ENCODE measurements at regions not wholly inside any gene's neighbourhood (a gene's known extent, or its start where the extent isn't known, plus 50 kb on each side); places are given as distances from the start of the nearest gene placed in this dataset.

DNA sequence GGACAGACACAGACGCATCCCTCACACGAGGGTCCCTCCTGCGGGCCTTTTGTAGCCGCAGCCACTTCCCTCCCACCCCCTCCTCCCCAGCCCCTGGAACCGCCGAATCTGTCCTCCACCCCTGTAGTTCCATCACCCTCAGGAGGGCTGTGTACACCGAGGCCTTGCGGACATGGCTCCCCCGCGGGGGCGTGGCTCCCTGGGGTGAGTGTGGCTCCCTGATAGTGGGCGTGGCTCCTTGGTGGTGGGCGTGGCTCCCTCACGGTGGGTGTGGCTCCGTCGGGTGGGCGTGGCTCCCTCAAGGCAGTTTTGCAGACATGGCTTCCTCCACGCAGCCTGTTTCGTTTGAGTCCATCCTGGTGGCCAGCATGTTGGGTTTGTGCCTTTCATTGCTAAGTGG is 420.7 kb upstream of the SALL3 start:
- no peak overlapping the region for H3K4me3 ChIP-seq (ENCODE audit: low read length in 2 of 2)
- no peaks in the 10 kb centered on the region for H3K4me1 ChIP-seq (ENCODE audit: control insufficient read depth, insufficient read depth, low read length)
- H3K36me3 ChIP-seq (ENCODE audit: control insufficient read depth in 2 of 2, insufficient read depth in 2 of 2, low read length in 2 of 2), result no peaks in the 10 kb centered on the region
- no peak overlapping the region for H3K27ac ChIP-seq (ENCODE audit: low read length)
- no peak overlapping the region for H3K9ac ChIP-seq (ENCODE audit: low read length in 2 of 2)
- H3K27me3 ChIP-seq (ENCODE audit: control insufficient read depth in 1 of 2, insufficient read depth in 2 of 2, low read length in 2 of 2), result peaks cover 0 to 6% of the 10 kb centered on the region in 2 donors
- H3K9me3 ChIP-seq (ENCODE audit: control insufficient read depth in 2 of 2, low read length in 2 of 2), result peaks cover 0 to 17% of the 10 kb centered on the region in 2 donors

DNA sequence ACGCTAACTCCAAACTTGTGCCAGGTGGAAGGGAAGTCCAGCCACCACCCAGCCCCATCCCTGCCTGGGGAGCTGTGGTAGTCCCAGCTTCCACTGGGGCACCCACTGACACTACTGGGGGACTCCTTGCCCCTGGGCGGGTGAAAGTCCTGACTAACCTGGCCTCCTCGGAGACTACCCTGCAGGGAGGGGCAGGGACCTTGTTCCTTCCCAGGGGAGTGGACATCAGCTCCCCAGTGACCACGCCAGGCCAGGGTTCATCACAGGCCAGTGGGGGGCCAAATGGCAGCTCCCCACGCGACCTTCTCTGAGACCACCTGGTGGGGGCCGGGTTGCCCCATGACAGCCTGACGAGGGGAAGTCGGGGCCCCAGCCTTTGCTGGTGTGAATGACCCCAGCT is 420.0 kb upstream of the SALL3 start:
- Histone ChIP-seq H3K4me3 (ENCODE audit: low read length in 2 of 2) (no peak overlapping the region), H3K9ac (ENCODE audit: low read length in 2 of 2) (no peak overlapping the region), H3K27me3 (ENCODE audit: control insufficient read depth in 1 of 2, insufficient read depth in 2 of 2, low read length in 2 of 2) (peaks cover 0 to 6% of the 10 kb centered on the region in 2 donors), H3K9me3 (ENCODE audit: control insufficient read depth in 2 of 2, low read length in 2 of 2) (peaks cover 0 to 17% of the 10 kb centered on the region in 2 donors), H3K27ac (ENCODE audit: low read length) (no peak overlapping the region), H3K36me3 (ENCODE audit: control insufficient read depth in 2 of 2, insufficient read depth in 2 of 2, low read length in 2 of 2) (no peaks in the 10 kb centered on the region), H3K4me1 (ENCODE audit: control insufficient read depth, insufficient read depth, low read length) (no peaks in the 10 kb centered on the region)

DNA sequence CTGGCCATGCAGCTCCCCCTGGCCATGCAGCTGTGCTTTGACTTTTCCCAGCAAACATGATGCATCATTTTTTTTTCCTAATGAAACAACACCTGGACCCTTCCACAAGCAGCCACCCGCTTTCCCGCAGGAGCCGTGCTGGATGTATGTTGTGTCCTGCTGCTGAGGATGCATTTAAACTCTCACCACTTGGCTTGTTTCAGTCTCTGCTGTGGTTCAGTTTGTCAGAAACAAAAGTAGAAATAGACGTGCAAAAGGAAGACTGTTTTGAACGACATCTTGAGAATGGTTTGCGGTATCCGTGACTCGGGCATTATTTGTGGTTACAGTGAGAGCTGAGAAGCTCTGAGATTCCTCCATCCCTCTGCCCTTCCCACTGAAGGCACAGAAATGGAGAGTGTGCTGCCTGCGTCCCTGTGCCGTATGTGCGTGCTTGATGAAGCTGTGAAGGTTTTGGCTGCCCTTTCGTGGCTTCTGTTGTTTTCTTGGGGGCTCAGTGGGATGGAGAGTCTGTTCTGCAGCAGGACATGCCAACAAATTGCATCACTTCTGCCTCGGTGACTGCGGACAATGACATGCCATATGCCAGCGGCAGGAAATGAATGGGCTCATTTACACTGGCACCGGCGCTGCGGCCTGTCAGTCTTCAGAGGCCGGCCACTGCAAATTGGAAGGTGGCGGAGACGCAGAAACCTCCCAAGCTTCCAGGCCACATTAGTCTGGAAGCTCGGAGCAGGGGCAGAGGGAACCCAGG is 417.7 kb upstream of the SALL3 start:
- Histone ChIP-seq H3K27me3 (ENCODE audit: control insufficient read depth in 1 of 2, insufficient read depth in 2 of 2, low read length in 2 of 2) (peaks cover 0 to 12% of the 10 kb centered on the region in 2 donors), H3K4me1 (ENCODE audit: control insufficient read depth, insufficient read depth, low read length) (no peaks in the 10 kb centered on the region), H3K27ac (ENCODE audit: low read length) (no peak overlapping the region), H3K36me3 (ENCODE audit: control insufficient read depth in 2 of 2, insufficient read depth in 2 of 2, low read length in 2 of 2) (no peaks in the 10 kb centered on the region), H3K9ac (ENCODE audit: low read length in 2 of 2) (no peak overlapping the region), H3K4me3 (ENCODE audit: low read length in 2 of 2) (no peak overlapping the region), H3K9me3 (ENCODE audit: control insufficient read depth in 2 of 2, low read length in 2 of 2) (peaks cover 2 to 10% of the 10 kb centered on the region in 2 donors)

DNA sequence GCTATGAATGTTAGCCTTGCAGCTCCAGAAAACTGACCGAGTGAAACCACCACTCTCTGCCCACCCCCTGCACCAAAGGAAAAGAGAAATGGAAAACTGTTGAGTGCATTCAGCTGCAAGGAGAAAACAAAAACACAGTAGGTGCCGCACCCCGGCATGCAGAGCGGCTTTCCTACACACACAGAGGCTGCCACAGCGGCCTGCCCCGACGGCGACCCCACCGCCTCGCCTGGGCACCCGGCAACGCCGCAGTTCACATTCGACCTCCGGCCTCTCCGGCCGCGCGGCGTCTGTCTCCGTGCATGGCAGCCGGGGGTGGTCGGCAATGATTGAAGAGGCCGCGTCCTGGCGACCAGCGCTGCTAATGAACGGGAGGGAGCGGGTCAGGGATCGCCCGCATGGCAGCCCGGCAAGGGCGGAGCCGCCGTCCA is 417.1 kb upstream of the SALL3 start:
- H3K9ac ChIP-seq (ENCODE audit: low read length in 2 of 2), result no peak overlapping the region
- H3K9me3 ChIP-seq (ENCODE audit: control insufficient read depth in 2 of 2, low read length in 2 of 2), result peaks cover 2 to 12% of the 10 kb centered on the region in 2 donors
- peaks cover 0 to 12% of the 10 kb centered on the region in 2 donors for H3K27me3 ChIP-seq (ENCODE audit: control insufficient read depth in 1 of 2, insufficient read depth in 2 of 2, low read length in 2 of 2)
- no peaks in the 10 kb centered on the region for H3K4me1 ChIP-seq (ENCODE audit: control insufficient read depth, insufficient read depth, low read length)
- no peak overlapping the region for H3K4me3 ChIP-seq (ENCODE audit: low read length in 2 of 2)
- H3K27ac ChIP-seq (ENCODE audit: low read length), result no peak overlapping the region
- H3K36me3 ChIP-seq (ENCODE audit: control insufficient read depth in 2 of 2, insufficient read depth in 2 of 2, low read length in 2 of 2), result no peaks in the 10 kb centered on the region

DNA sequence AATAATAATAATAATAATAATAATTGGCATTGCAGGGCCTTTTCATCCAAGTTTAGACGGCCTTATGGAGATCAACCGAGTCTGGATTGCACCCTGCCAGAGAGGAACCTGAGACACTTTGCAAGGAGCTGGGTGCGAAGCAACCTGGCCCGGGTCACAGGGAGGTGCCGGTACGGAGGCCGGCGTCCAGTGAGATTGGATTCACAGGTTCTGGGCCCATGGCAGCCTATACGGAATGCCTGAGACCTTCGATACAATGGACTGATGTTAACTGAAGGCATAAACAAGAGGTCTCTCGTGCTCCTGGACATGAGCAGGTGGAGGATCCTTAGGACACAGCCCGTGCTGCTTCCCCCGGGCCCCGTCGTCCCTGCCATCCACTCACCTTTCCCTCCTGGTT is 416.5 kb upstream of the SALL3 start:
- Histone ChIP-seq H3K27me3 (ENCODE audit: control insufficient read depth in 1 of 2, insufficient read depth in 2 of 2, low read length in 2 of 2) (peaks cover 0 to 12% of the 10 kb centered on the region in 2 donors), H3K9ac (ENCODE audit: low read length in 2 of 2) (no peak overlapping the region), H3K36me3 (ENCODE audit: control insufficient read depth in 2 of 2, insufficient read depth in 2 of 2, low read length in 2 of 2) (no peaks in the 10 kb centered on the region), H3K4me1 (ENCODE audit: control insufficient read depth, insufficient read depth, low read length) (no peaks in the 10 kb centered on the region), H3K27ac (ENCODE audit: low read length) (no peak overlapping the region), H3K4me3 (ENCODE audit: low read length in 2 of 2) (no peak overlapping the region), H3K9me3 (ENCODE audit: control insufficient read depth in 2 of 2, low read length in 2 of 2) (peaks cover 2 to 8% of the 10 kb centered on the region in 2 donors)

DNA sequence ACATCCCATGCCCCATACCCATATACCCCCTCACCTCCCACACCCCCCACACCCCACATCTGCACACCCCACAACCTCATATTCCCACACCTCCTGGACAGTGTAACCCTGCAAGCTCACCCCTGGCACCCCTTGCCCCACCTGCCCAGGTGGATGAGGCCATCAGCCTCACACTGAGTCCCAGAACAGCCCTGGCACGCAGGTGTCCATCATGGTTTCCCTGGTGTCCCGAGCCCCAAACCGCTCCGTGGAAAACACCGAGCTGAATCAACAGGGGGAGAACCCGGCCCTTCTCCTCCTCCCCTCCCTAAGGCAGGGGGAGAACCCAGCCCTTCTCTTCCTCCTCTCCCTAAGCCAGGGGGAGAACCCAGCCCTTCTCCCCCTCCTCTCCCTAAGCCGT is 415.6 kb upstream of the SALL3 start:
- Histone ChIP-seq H3K9me3 (ENCODE audit: control insufficient read depth in 2 of 2, low read length in 2 of 2) (peaks cover 2 to 3% of the 10 kb centered on the region in 2 donors), H3K27ac (ENCODE audit: low read length) (no peak overlapping the region), H3K4me1 (ENCODE audit: control insufficient read depth, insufficient read depth, low read length) (no peaks in the 10 kb centered on the region), H3K4me3 (ENCODE audit: low read length in 2 of 2) (no peak overlapping the region), H3K27me3 (ENCODE audit: control insufficient read depth in 1 of 2, insufficient read depth in 2 of 2, low read length in 2 of 2) (peaks cover 0 to 12% of the 10 kb centered on the region in 2 donors), H3K9ac (ENCODE audit: low read length in 2 of 2) (no peak overlapping the region), H3K36me3 (ENCODE audit: control insufficient read depth in 2 of 2, insufficient read depth in 2 of 2, low read length in 2 of 2) (no peaks in the 10 kb centered on the region)

DNA sequence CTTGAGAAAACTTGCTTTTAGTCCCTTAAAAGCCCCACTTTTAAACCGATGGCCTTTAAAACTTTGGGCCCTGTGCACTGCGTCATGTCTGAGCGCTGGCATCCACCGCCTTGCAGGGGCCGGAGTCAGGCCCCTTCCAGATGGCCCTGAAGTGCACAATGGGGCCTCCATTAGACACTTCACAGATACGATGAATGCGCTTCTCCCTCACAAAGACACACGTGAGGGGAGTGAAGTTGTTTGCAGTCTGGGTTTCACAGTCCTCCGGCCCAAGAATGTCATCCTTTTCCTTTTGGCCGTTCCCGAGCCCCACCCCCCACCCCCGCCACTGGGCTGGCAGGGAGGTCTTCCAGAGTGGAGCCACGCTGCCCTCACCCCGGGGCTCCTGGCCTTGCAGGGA is 415.1 kb upstream of the SALL3 start:
- Histone ChIP-seq H3K27me3 (ENCODE audit: control insufficient read depth in 1 of 2, insufficient read depth in 2 of 2, low read length in 2 of 2) (peaks cover 0 to 12% of the 10 kb centered on the region in 2 donors), H3K27ac (ENCODE audit: low read length) (no peak overlapping the region), H3K9me3 (ENCODE audit: control insufficient read depth in 2 of 2, low read length in 2 of 2) (peaks cover 2 to 3% of the 10 kb centered on the region in 2 donors), H3K36me3 (ENCODE audit: control insufficient read depth in 2 of 2, insufficient read depth in 2 of 2, low read length in 2 of 2) (no peaks in the 10 kb centered on the region), H3K4me3 (ENCODE audit: low read length in 2 of 2) (no peak overlapping the region), H3K4me1 (ENCODE audit: control insufficient read depth, insufficient read depth, low read length) (no peaks in the 10 kb centered on the region), H3K9ac (ENCODE audit: low read length in 2 of 2) (no peak overlapping the region)

DNA sequence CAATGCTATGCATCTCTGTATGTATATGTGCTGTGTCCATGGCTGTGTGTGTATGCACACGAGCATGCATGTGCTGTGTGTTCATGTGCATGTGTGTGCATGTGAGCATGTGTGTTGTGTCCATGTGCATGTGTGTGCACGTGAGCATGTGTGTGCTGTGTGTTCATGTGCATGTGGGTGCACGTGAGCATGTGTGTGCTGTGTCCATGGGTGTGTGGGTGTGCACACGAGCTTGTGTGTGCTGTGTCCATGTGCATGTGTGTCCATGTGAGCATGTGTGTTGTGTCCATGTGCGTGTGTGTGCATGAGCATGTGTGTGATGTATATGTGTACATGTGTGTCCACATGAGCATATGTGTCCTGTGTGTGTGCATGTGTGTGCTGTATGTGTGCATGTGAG is 414.4 kb upstream of the SALL3 start:
- Histone ChIP-seq H3K4me3 (ENCODE audit: low read length in 2 of 2) (no peak overlapping the region), H3K9me3 (ENCODE audit: control insufficient read depth in 2 of 2, low read length in 2 of 2) (peaks cover 2 to 3% of the 10 kb centered on the region in 2 donors), H3K27ac (ENCODE audit: low read length) (no peak overlapping the region), H3K4me1 (ENCODE audit: control insufficient read depth, insufficient read depth, low read length) (no peaks in the 10 kb centered on the region), H3K9ac (ENCODE audit: low read length in 2 of 2) (no peak overlapping the region), H3K27me3 (ENCODE audit: control insufficient read depth in 1 of 2, insufficient read depth in 2 of 2, low read length in 2 of 2) (peaks cover 0 to 12% of the 10 kb centered on the region in 2 donors), H3K36me3 (ENCODE audit: control insufficient read depth in 2 of 2, insufficient read depth in 2 of 2, low read length in 2 of 2) (no peaks in the 10 kb centered on the region)

DNA sequence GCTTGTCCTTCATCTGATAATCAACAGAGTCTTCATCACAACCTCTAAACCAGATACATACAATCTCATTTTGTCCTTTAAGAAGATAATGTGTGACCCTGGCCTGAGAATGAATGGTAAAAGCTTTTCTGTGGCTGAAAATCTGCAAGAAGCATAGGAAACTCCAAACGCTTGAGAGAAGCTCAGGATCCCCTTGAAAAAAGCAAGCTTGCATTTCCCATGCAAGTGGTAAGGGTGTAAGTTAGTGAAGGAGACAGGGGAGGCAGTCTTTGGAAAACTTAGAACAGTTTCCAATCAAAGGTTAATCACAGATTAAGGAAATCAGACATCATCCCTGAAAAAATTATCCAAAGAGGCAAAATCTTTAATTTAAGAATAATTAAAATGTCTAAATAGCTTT is 413.6 kb upstream of the SALL3 start:
- H3K9me3 ChIP-seq (ENCODE audit: control insufficient read depth in 2 of 2, low read length in 2 of 2), result peaks cover 2 to 3% of the 10 kb centered on the region in 2 donors
- H3K36me3 ChIP-seq (ENCODE audit: control insufficient read depth in 2 of 2, insufficient read depth in 2 of 2, low read length in 2 of 2), result no peaks in the 10 kb centered on the region
- no peak overlapping the region for H3K4me3 ChIP-seq (ENCODE audit: low read length in 2 of 2)
- no peak overlapping the region for H3K9ac ChIP-seq (ENCODE audit: low read length in 2 of 2)
- H3K27ac ChIP-seq (ENCODE audit: low read length), result no peak overlapping the region
- no peaks in the 10 kb centered on the region for H3K4me1 ChIP-seq (ENCODE audit: control insufficient read depth, insufficient read depth, low read length)
- H3K27me3 ChIP-seq (ENCODE audit: control insufficient read depth in 1 of 2, insufficient read depth in 2 of 2, low read length in 2 of 2), result peaks cover 0 to 12% of the 10 kb centered on the region in 2 donors

DNA sequence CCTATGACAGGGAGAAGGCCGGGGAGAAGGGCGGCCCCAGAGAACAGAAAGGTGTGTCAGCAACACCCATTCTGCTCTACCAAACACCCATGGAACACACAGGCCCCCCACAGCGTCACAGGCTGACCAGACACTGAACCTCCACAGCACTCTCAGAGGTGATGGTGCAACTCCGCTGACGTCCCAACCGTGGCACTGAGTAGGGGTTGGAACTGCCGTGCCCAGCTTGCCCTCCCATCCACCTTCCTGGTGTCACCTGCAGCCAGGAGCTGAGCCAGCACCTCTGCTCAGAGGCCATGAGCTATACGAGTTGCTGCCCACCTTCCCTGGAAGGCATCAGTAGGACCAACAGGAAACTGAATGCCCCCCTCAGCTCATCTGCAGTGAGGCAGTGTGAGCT is 412.9 kb upstream of the SALL3 start:
- Histone ChIP-seq H3K4me3 (ENCODE audit: low read length in 2 of 2) (no peak overlapping the region), H3K4me1 (ENCODE audit: control insufficient read depth, insufficient read depth, low read length) (no peaks in the 10 kb centered on the region), H3K36me3 (ENCODE audit: control insufficient read depth in 2 of 2, insufficient read depth in 2 of 2, low read length in 2 of 2) (no peaks in the 10 kb centered on the region), H3K9ac (ENCODE audit: low read length in 2 of 2) (no peak overlapping the region), H3K9me3 (ENCODE audit: control insufficient read depth in 2 of 2, low read length in 2 of 2) (peaks cover 2 to 3% of the 10 kb centered on the region in 2 donors), H3K27me3 (ENCODE audit: control insufficient read depth in 1 of 2, insufficient read depth in 2 of 2, low read length in 2 of 2) (peaks cover 0 to 9% of the 10 kb centered on the region in 2 donors), H3K27ac (ENCODE audit: low read length) (no peak overlapping the region)

DNA sequence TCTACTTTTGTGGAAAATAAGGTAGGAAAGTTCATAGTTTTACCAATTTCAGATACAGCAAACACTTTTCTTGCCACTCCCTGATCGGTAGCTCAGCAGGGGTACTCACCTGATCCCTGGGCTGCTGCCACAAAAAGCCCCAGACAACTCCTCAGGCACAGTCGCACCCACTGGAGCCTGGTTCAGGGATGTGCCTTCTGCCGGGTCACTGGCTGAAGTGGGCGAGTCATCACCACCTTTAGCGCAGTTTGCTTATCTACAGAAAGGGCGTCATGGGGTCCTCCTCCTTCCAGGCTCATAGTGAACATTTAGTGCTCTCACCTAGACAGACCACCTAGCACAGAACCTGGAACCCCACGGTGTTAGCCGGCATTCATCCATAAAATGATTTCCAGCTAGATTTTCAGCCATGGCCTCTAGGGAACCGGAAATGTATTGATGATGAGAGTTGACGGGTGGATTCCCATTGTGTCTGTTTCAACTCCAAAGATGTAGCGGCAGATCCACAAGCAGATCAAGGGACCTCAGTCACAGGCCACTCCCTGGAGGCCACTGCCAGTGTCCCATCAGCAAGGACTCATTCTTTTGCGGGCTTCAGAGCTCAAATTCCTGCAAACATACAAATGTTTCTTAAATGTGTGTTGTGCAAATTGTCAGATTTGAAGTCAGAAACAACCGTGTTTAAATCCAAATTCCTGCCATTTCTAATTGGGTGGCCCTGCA is 408.4 kb upstream of the SALL3 start:
- Histone ChIP-seq H3K9me3 (ENCODE audit: control insufficient read depth in 2 of 2, low read length in 2 of 2) (peaks cover 5 to 17% of the 10 kb centered on the region in 2 donors), H3K9ac (ENCODE audit: low read length in 2 of 2) (no peak overlapping the region), H3K4me3 (ENCODE audit: low read length in 2 of 2) (no peak overlapping the region), H3K27ac (ENCODE audit: low read length) (no peak overlapping the region), H3K4me1 (ENCODE audit: control insufficient read depth, insufficient read depth, low read length) (no peaks in the 10 kb centered on the region), H3K27me3 (ENCODE audit: control insufficient read depth in 1 of 2, insufficient read depth in 2 of 2, low read length in 2 of 2) (no peaks in the 10 kb centered on the region), H3K36me3 (ENCODE audit: control insufficient read depth in 2 of 2, insufficient read depth in 2 of 2, low read length in 2 of 2) (no peaks in the 10 kb centered on the region)

Data from stomach smooth muscle (tissue), 2 donors.